Right lobe of liver (tissue), 6 donors: ENCODE measurements at regions not wholly inside any gene's neighbourhood (a gene's known extent, or its start where the extent isn't known, plus 50 kb on each side); places are given as distances from the start of the nearest gene placed in this dataset.
A peak's percentile ranks its signal among the peaks of the same experiment; 100 is the strongest.

Experiments used
- ATAC-seq, 4 donors: fragments of 200-7000 bp; cut with Tn5 transposase; one replicate each; pipeline ENCODE4 v1.9.1; 2020; ENCODE audit warnings: mild to moderate bottlenecking in 4 of 4, moderate library complexity in 4 of 4
- DNase-seq, 3 donors: peaks; one replicate each; pipeline ENCODE4 v3.0.0-alpha.2; 2020
- H3K27ac ChIP-seq, 3 donors: fragments of 200-600 bp; one replicate each; pipeline ENCODE4 v1.8.0; 2022
- H3K27me3 ChIP-seq, 2 donors: fragments of 200-600 bp; one replicate each; pipeline ENCODE4 v1.8.0; 2022
- H3K36me3 ChIP-seq, 4 donors: fragments of 200-600 bp; sonication (generic) in 1 of 4; one replicate each; pipeline versions ENCODE4 v1.5.1 to v1.8.0; 2017 to 2022; ENCODE audit warnings: control low read depth in 1 of 4
- H3K4me1 ChIP-seq, 4 donors: fragments of 200-600 bp; sonication (generic) in 1 of 4; one replicate each; pipeline versions ENCODE4 v1.5.1 to v1.8.0; 2017 to 2022; ENCODE audit warnings: control low read depth in 1 of 4
- H3K4me3 ChIP-seq, 3 donors: fragments of 200-600 bp; one replicate each; pipeline ENCODE4 v1.8.0; 2022
- H3K9me3 ChIP-seq, 4 donors: fragments of 200-600 bp; sonication (generic) in 1 of 4; one replicate each; pipeline versions ENCODE4 v1.5.1 to v1.8.0; 2017 to 2022; ENCODE audit warnings: control low read depth in 1 of 4
- CTCF ChIP-seq, 4 donors: fragments of 200-600 bp in 3 of 4; fragments of 450-650 bp in 1 of 4; IDR thresholded peaks; one replicate each; pipeline versions ENCODE4 v1.5.1 to v1.8.0; 2016 to 2022; ENCODE audit warnings: antibody characterized with exemption in 4 of 4, mild to moderate bottlenecking in 2 of 4
- POLR2A ChIP-seq: fragments of 450-650 bp; IDR thresholded peaks from one replicate; pipeline ENCODE4 v1.6.1; 2017; ENCODE audit warnings: antibody characterized with exemption, mild to moderate bottlenecking
- WGBS: methylation state at CpG from one replicate; pipeline ENCODE4 v1.1.6; 2018; ENCODE audit warnings: low coverage, low lambda C conversion rate; ENCODE audit not compliant: insufficient coverage; ENCODE audit errors: missing lambda C conversion rate; 5-methylcytosine and 5-hydroxymethylcytosine counted together
- intact Hi-C, 2 donors: fragments of 100-400 bp; cut with DNase I; formaldehyde crosslinking; loops; one replicate each; pipeline versions ENCODE4 v1.11.2 to v1.14.1; 2022
- donor health status: DM: no; HTN: yes; CAD: no.
- donor health status: DM: no; HTN: no; CAD: no.
- donor health status: DM: no; HTN: no; CAD: no.
- donor health status: DM: no; HTN: yes; CAD: no.
- donor health status: DM: no; HTN: yes; CAD: no.

DNA sequence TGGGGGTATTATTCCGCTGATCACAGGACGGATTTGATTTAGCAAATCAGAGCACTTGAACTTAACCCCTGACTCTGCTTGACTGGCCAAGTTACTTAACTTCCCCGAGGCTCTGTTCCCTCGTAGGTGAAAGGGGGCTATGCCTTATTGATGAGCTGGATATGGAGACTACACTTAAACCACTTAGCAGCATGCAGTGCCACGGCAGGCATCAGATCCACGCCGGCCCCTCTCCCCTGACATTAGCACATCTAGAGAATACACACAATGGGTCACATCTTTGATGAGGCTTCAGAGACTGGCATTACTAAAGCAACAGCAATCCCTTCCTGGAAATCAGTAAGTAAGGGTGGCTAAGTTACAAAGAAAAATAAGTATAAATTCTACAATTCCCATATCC lies 71.0 kb downstream of the ABCC12 start:
- ATAC-seq = no peak

DNA sequence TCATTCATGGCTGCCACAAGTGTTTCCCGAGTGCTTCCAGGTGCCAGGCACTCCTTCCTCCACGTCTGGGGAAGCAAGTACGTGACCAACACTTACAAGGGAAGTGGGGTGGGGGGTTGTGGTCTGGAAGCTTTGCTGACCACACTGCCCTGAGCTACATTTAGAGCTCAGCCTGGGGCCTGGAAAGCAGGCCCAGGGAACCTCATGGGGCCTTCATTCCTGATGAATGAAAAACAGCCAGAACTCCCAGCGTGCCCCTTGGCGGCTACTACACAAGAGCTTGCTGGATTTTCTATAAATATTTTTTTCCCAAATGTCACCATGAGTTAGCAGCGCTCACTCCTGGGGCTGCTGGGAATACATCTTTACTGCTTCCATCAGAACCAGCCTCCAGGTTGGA lies 73.3 kb downstream of the ABCC12 start:
- intact Hi-C loops = no loop called here
- Histone ChIP-seq H3K27ac (no peak overlapping the region), H3K9me3 (no peaks in the 10 kb centered on the region), H3K4me1 (no peaks in the 10 kb centered on the region), H3K36me3 (no peaks in the 10 kb centered on the region), H3K4me3 (no peak overlapping the region), H3K27me3 (no peaks in the 10 kb centered on the region)
- 67% methylated on average over 4 of the region's 6 CpGs for WGBS
- DNase-seq = no peak
- TF ChIP-seq POLR2A (no peak), CTCF (IDR thresholded peaks at IDR 0.05) (no peak)
- no peak for ATAC-seq

More for the DNA sequence above, 71.0 kb downstream of the ABCC12 start:
- H3K27me3 ChIP-seq = no peaks in the 10 kb centered on the region
- no peak for TF ChIP-seq CTCF (IDR thresholded peaks at IDR 0.05)
- TF ChIP-seq POLR2A = no peak
- H3K36me3 ChIP-seq = no peaks in the 10 kb centered on the region
- H3K9me3 ChIP-seq = no peaks in the 10 kb centered on the region
- DNase-seq = no peak
- H3K4me3 ChIP-seq = no peak overlapping the region
- 29% methylated on average over 4 of the region's 7 CpGs for WGBS
- intact Hi-C loops = no loop called here
- H3K4me1 ChIP-seq = no peaks in the 10 kb centered on the region
- no peak overlapping the region for H3K27ac ChIP-seq

- DNase-seq = no peak
- no peak for ATAC-seq
- H3K27ac ChIP-seq = no peak overlapping the region
- no peaks in the 10 kb centered on the region for H3K9me3 ChIP-seq
- H3K4me3 ChIP-seq = no peak overlapping the region
- no peaks in the 10 kb centered on the region for H3K36me3 ChIP-seq
- H3K27me3 ChIP-seq = no peaks in the 10 kb centered on the region
- H3K4me1 ChIP-seq = no peaks in the 10 kb centered on the region
- TF ChIP-seq CTCF (IDR thresholded peaks at IDR 0.05) (no peak), POLR2A (no peak)
- intact Hi-C loops = no loop called here
- WGBS = 53% methylated on average over 3 of the region's 3 CpGs
These were observed 74.1 kb downstream of the ABCC12 start for GRCh38 chr16:48081656-48082055.

- ATAC-seq = peak in 1 of 4 donors; percentile 49
- 82% methylated on average over 2 of the region's 2 CpGs for WGBS
- Histone ChIP-seq H3K9me3 (no peaks in the 10 kb centered on the region), H3K27me3 (no peaks in the 10 kb centered on the region), H3K4me3 (no peak overlapping the region), H3K36me3 (no peaks in the 10 kb centered on the region), H3K27ac (no peak overlapping the region), H3K4me1 (no peaks in the 10 kb centered on the region)
- no peak for DNase-seq
- TF ChIP-seq CTCF (IDR thresholded peaks at IDR 0.05) (no peak), POLR2A (no peak)
- intact Hi-C loops = no loop called here
These were observed 79.3 kb downstream of the ABCC12 start for GRCh38 chr16:48076455-48077012.

DNA sequence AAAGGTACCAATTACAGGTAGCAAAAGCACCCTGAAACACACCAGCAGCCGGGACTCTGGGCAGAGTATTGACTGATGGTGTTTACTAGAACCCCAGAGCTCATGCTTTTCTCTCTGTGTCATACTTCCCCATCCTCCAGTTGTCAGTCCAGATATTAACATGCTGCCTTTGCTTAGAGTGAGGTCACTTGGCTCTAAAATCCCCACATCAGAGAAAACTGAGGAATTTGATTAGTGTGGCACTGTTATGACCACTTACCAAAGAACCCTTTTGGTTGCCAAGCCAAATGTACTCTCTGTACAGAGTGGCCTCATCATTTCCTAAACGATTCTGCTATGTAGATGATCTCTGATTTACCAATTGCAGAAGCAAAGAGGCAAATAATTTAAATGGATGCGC lies 80.4 kb downstream of the ABCC12 start:
- no peak for ATAC-seq
- TF ChIP-seq POLR2A (no peak), CTCF (IDR thresholded peaks at IDR 0.05) (no peak)

More for the DNA sequence above, 80.4 kb downstream of the ABCC12 start:
- Histone ChIP-seq H3K36me3 (no peaks in the 10 kb centered on the region), H3K27ac (no peak overlapping the region), H3K27me3 (no peaks in the 10 kb centered on the region), H3K4me1 (no peaks in the 10 kb centered on the region), H3K9me3 (no peaks in the 10 kb centered on the region), H3K4me3 (no peak overlapping the region)
- DNase-seq = no peak
- 0% methylated on average over 1 of the region's 3 CpGs for WGBS
- intact Hi-C loops = no loop called here
